GM19324 (cell line): ENCODE measurements at regions not wholly inside any gene's neighbourhood (a gene's known extent, or its start where the extent isn't known, plus 50 kb on each side); places are given as distances from the start of the nearest gene placed in this dataset.
"Not testable (repeated sequence)": the region's sequence is repeated elsewhere in the genome, so short reads cannot be mapped to it uniquely, and the experiment has no call there.

ENCODE experiments used
- ATAC-seq: cut with Tn5 transposase; IDR thresholded peaks from one replicate; pipeline ENCODE4 v1.9.1; 2021; ENCODE audit warnings: mild to moderate bottlenecking, moderate library complexity; ENCODE audit not compliant: unreplicated experiment, low FRiP score

- no peak for ATAC-seq
Measured at GRCh38 chr5:82905986-82906385, 171.2 kb downstream of the TMEM167A start.

- no peak for ATAC-seq
Measured at GRCh38 chr5:82901281-82901888, 175.8 kb downstream of the TMEM167A start.

GRCh38 chr5:82894716-82895115 is 182.5 kb downstream of the TMEM167A start:
- no peak for ATAC-seq

GRCh38 chr5:82889088-82889487 is 188.1 kb downstream of the TMEM167A start:
- ATAC-seq, result no peak

- no peak for ATAC-seq
Measured at GRCh38 chr5:82886911-82887310, 190.3 kb downstream of the TMEM167A start.

- peak; percentile 43 for ATAC-seq
Measured at GRCh38 chr5:82885627-82886389, 191.4 kb downstream of the TMEM167A start.

GRCh38 chr5:82884821-82885471 is 192.2 kb downstream of the TMEM167A start:
- ATAC-seq, result no peak

GRCh38 chr5:82882316-82882715 is 194.9 kb downstream of the TMEM167A start:
- ATAC-seq, result no peak

- peak; percentile 58 for ATAC-seq
Measured at GRCh38 chr5:82881571-82882174, 195.5 kb downstream of the TMEM167A start.

- no peak for ATAC-seq
Measured at GRCh38 chr5:82879089-82879488, 198.1 kb downstream of the TMEM167A start.

- no peak for ATAC-seq
Measured at GRCh38 chr5:82873452-82873851, 203.7 kb downstream of the TMEM167A start.

- ATAC-seq, result not testable (repeated sequence)
Measured at GRCh38 chr5:82872321-82873288, 204.6 kb downstream of the TMEM167A start.

GRCh38 chr5:82865625-82866024 is 211.6 kb downstream of the TMEM167A start:
- no peak for ATAC-seq

GRCh38 chr5:82863266-82863665 is 213.9 kb downstream of the TMEM167A start:
- ATAC-seq, result no peak

GRCh38 chr5:82862711-82863110 is 214.5 kb downstream of the TMEM167A start:
- no peak for ATAC-seq

GRCh38 chr5:82862261-82862660 is 214.9 kb downstream of the TMEM167A start:
- ATAC-seq, result no peak

GRCh38 chr5:82861701-82862100 is 215.5 kb downstream of the TMEM167A start:
- ATAC-seq, result no peak

GRCh38 chr5:82859451-82860140 is 217.6 kb downstream of the TMEM167A start:
- no peak for ATAC-seq
